MM.1S (cell line): ENCODE measurements at regions not wholly inside any gene's neighbourhood (a gene's known extent, or its start where the extent isn't known, plus 50 kb on each side); places are given as distances from the start of the nearest gene placed in this dataset.

Experiments used
- DNase-seq: peaks from one replicate; pipeline ENCODE4 v3.0.0-alpha.2; 2015
- H2AFZ ChIP-seq: fragments of 300-600 bp; sonication (generic); 2 replicates; pipeline ENCODE4 v1.6.0; 2016; ENCODE audit warnings: antibody characterized with exemption, low read length
- H3F3A ChIP-seq: fragments of 300-600 bp; sonication (generic); 2 replicates; pipeline ENCODE4 v1.6.1; 2016; ENCODE audit warnings: mild to moderate bottlenecking, antibody characterized with exemption, low read length, moderate library complexity, mixed read lengths; ENCODE audit not compliant: insufficient read depth
- H3K27ac ChIP-seq: fragments of 300-600 bp; sonication (generic); 2 replicates; pipeline ENCODE4 v1.5.1; 2016; ENCODE audit warnings: mild to moderate bottlenecking, low read length
- H3K27me3 ChIP-seq: fragments of 300-600 bp; sonication (generic); replicated peaks from 2 replicates; pipeline ENCODE4 v1.6.0; 2016; ENCODE audit warnings: low read length; ENCODE audit not compliant: insufficient read depth
- H3K36me3 ChIP-seq: fragments of 300-600 bp; sonication (generic); replicated peaks from 2 replicates; pipeline ENCODE4 v1.6.1; 2016; ENCODE audit warnings: mild to moderate bottlenecking, low read length, mixed read lengths; ENCODE audit not compliant: insufficient read depth
- H3K4me1 ChIP-seq: fragments of 300-600 bp; sonication (generic); 2 replicates; pipeline ENCODE4 v1.6.1; 2016; ENCODE audit warnings: low read length, mixed read lengths
- H3K4me2 ChIP-seq: fragments of 300-600 bp; sonication (generic); 2 replicates; pipeline ENCODE4 v1.6.0; 2016; ENCODE audit warnings: low read depth, low read length
- H3K4me3 ChIP-seq: fragments of 300-600 bp; sonication (generic); 2 replicates; pipeline ENCODE4 v1.5.1; 2016; ENCODE audit warnings: low read length, mixed read lengths
- H3K79me2 ChIP-seq: fragments of 300-600 bp; sonication (generic); 2 replicates; pipeline ENCODE4 v1.6.1; 2016; ENCODE audit warnings: mixed run types, low read length, mixed read lengths
- H3K9ac ChIP-seq: fragments of 300-600 bp; sonication (generic); 2 replicates; pipeline ENCODE4 v1.6.1; 2016; ENCODE audit warnings: low read length, mixed read lengths
- H3K9me2 ChIP-seq: fragments of 300-600 bp; sonication (generic); replicated peaks from 2 replicates; pipeline ENCODE4 v1.6.1; 2016; ENCODE audit warnings: mild to moderate bottlenecking, low read length, mixed read lengths; ENCODE audit not compliant: insufficient read depth
- H3K9me3 ChIP-seq: fragments of 300-600 bp; sonication (generic); replicated peaks from 2 replicates; pipeline ENCODE4 v1.6.1; 2016; ENCODE audit warnings: mild to moderate bottlenecking, low read length, mixed read lengths; ENCODE audit not compliant: insufficient read depth
- H4K20me1 ChIP-seq: fragments of 300-600 bp; sonication (generic); 2 replicates; pipeline ENCODE4 v1.6.1; 2016; ENCODE audit warnings: mild to moderate bottlenecking, low read length, moderate library complexity, mixed read lengths; ENCODE audit not compliant: insufficient read depth
- CTCF ChIP-seq: fragments of 300-600 bp; sonication (generic); IDR thresholded peaks from 2 replicates; pipeline ENCODE4 v1.5.1; 2016; ENCODE audit warnings: antibody characterized with exemption, low read length, mixed read lengths
- EZH2 ChIP-seq: fragments of 300-600 bp; sonication (generic); optimal IDR thresholded peaks from 2 replicates; pipeline ENCODE3; 2017; ENCODE audit warnings: low read depth, mild to moderate bottlenecking, antibody characterized with exemption, low read length, mixed read lengths
- EZH2phosphoT487 ChIP-seq: fragments of 300-600 bp; sonication (generic); IDR thresholded peaks from 2 replicates; pipeline ENCODE4 v1.6.1; 2018; ENCODE audit warnings: antibody characterized with exemption, low read length

GRCh38 chr9:2565676-2566340 lies 55.8 kb upstream of the VLDLR start:
- Histone ChIP-seq H3K4me2 (no peak overlapping the region), H3K36me3 (no peaks in the 10 kb centered on the region), H3K9me2 (no peaks in the 10 kb centered on the region), H3F3A (no peaks in the 10 kb centered on the region), H4K20me1 (no peaks in the 10 kb centered on the region), H3K9me3 (no peaks in the 10 kb centered on the region), H3K4me1 (no peaks in the 10 kb centered on the region), H2AFZ (no peak overlapping the region), H3K27ac (no peak overlapping the region), H3K27me3 (no peaks in the 10 kb centered on the region), H3K4me3 (no peak overlapping the region), H3K9ac (no peak overlapping the region), H3K79me2 (no peaks in the 10 kb centered on the region)
- no peak for DNase-seq
- TF ChIP-seq EZH2 = no peak
- TF ChIP-seq EZH2phosphoT487 = no peak
- TF ChIP-seq CTCF = no peak

DNA sequence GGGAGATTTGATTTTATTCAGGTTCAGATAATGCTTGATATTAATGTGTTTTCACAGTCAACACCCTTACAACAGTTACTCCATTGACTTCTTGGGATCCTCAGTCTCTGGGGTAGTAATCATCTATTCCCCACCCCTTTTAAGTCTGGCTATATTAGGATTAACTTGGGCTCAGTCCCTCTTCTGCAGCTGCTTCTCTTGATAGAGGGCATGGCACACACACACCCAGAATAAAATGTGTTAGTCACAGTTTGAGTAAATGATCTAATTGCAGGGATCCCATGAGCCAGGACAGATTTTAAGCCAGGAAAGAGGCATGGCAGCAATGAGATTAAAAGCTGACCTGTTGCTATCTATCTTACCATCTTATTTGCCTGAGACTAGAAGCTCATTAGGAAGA lies 53.7 kb upstream of the VLDLR start:
- Histone ChIP-seq H3F3A (no peaks in the 10 kb centered on the region), H3K9ac (no peak overlapping the region), H3K27ac (no peak overlapping the region), H3K27me3 (no peaks in the 10 kb centered on the region), H3K9me3 (no peaks in the 10 kb centered on the region), H3K4me2 (no peak overlapping the region), H4K20me1 (no peaks in the 10 kb centered on the region), H2AFZ (no peak overlapping the region), H3K9me2 (no peaks in the 10 kb centered on the region), H3K4me1 (no peaks in the 10 kb centered on the region), H3K36me3 (no peaks in the 10 kb centered on the region), H3K4me3 (no peak overlapping the region), H3K79me2 (no peaks in the 10 kb centered on the region)
- no peak for DNase-seq
- TF ChIP-seq EZH2phosphoT487 (no peak), EZH2 (no peak), CTCF (no peak)

DNA sequence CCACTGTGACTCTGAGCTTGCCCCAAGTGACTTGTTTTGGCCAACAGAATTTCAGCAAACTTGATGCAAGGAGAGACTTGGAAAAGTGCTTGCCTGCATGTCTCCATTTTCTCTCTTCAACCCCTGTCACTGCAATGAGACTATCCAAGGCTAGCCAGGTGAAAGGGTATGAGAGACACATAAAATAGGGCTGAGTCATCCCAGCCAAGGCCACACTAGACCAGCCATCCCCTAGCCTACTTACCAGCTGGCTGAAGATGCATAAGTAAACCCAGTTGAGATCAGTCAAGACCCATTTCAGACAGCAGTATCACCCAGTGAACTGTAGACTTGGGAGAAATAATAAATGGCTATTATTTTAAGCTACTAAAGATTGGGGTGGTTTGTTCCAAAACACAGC lies 52.9 kb upstream of the VLDLR start:
- TF ChIP-seq EZH2 = no peak
- no peak for TF ChIP-seq EZH2phosphoT487
- no peak overlapping the region for H2AFZ ChIP-seq
- no peaks in the 10 kb centered on the region for H3K4me1 ChIP-seq
- no peaks in the 10 kb centered on the region for H3K27me3 ChIP-seq
- no peaks in the 10 kb centered on the region for H4K20me1 ChIP-seq
- H3K9me2 ChIP-seq = no peaks in the 10 kb centered on the region
- no peaks in the 10 kb centered on the region for H3K36me3 ChIP-seq
- H3K27ac ChIP-seq = no peak overlapping the region
- H3K4me2 ChIP-seq = no peak overlapping the region
- no peak overlapping the region for H3K9ac ChIP-seq
- H3F3A ChIP-seq = no peaks in the 10 kb centered on the region
- no peak overlapping the region for H3K4me3 ChIP-seq
- H3K79me2 ChIP-seq = no peaks in the 10 kb centered on the region
- no peak for DNase-seq
- no peaks in the 10 kb centered on the region for H3K9me3 ChIP-seq
